ENCODE measurements at regions not wholly inside any gene's neighbourhood (a gene's known extent, or its start where the extent isn't known, plus 50 kb on each side); places are given as distances from the start of the nearest gene placed in this dataset.
"Not testable (repeated sequence)": the region's sequence is repeated elsewhere in the genome, so short reads cannot be mapped to it uniquely, and the experiment has no call there.

DNA sequence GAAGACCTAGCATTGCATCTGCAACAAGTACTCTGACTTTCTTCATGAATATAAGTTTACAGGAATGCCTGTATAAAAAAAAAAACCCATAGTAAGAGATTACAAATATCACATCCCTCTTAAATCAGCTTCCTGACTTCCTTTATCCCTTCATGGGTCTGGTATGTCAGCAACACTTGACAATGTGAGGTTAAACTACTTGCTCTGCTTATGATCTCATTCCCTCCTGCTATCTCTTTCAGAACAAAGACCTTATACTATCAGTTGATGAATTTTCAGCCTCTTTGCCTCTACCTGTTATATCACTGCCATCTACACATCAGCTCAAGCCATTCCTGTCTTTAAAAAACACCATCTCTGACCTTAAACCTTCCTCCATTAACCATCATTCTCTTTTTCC lies 130.9 kb upstream of the SAMSN1 start:
- DNase-seq: no peak

DNA sequence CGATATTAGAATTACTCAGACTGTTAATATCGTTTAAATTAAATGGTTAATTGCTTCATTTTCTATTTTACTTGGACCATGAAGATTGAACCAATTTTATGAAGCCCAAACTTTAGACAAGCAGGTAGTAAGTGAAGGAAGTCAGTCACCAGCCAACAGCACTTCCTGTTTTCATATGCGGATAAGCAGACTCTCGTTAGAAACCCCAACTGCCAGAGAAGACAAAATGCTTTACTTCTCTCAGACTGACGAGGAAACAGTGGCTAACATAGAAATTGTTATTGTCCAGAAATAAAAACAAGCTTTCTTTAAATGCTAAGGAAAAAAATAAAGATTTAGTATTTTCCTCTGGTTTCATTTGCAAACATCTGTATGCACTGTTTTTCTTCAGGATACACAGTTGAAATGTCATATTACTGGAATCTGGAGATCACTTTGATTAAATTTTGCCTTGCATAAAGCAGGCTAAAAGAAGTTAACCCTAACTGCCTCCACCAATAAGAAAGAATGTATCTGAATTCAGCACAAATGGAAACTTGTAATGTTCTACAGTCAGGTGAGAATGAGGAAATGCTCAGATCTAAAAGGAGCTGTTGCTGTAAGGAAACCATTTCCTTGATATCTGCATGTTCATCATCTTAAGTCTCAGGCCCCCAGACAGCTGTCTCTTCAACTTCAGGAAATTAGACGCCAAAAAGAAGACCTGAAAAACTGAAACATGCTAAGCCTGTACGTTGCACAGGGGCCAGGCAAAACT lies 129.8 kb upstream of the SAMSN1 start:
- peak; percentile 57 for DNase-seq

DNA sequence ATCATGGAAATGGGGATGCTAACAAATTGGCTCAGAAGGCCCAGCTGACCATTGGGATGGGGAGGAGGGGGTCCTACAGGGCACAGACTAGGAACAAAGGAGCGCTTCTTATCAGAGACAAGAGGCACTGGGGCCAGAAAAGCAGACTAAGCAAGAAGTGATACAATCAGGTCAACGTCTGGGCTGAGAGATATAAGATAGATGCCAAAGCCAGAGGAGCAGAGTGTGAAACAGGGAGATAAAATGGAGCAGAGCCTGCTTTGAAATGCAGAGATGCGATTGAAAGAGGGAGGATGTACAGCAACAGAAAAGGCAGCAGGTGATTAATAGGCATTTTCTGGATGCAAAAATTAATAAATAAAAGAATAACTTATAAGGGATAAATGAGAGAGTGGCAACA lies 127.5 kb upstream of the SAMSN1 start:
- no peak for DNase-seq

DNA sequence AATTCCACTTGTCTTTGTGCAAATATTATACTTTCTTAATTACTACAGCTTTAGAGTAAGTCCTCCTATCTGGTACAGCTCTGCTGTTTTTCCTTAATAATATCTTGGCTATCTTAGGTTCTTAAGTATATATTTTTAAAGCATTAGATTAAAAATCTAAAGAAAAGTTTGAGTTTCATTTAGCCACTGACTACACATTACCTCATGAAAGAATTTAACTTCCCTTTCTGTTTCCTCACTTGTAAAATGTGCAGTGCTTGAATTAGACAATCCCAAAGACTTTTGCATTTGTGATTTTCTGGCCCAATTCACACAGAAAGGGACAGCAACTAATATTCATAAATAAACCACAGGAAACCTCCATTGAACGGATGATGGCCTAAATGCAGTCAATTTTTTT lies 126.4 kb upstream of the SAMSN1 start:
- no peak for DNase-seq

DNA sequence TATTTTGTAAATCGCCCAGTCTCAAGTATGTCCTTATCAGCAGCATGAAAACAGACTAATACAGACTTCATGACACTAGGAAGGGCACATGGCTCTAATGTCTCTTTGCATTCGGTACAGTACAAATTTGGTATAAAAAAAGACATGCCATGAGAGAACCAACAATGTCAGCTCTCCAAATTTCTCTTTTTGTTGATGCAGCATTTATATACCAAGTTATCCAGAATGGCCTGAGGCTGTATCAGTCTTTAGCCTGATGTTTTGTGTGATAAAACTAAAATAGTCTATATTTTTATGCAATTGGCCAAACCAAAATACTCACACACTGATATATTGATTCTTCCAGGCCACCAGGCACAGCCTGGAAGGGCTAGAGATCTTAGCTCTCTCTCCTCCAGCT lies 124.3 kb upstream of the SAMSN1 start:
- DNase-seq: no peak

DNA sequence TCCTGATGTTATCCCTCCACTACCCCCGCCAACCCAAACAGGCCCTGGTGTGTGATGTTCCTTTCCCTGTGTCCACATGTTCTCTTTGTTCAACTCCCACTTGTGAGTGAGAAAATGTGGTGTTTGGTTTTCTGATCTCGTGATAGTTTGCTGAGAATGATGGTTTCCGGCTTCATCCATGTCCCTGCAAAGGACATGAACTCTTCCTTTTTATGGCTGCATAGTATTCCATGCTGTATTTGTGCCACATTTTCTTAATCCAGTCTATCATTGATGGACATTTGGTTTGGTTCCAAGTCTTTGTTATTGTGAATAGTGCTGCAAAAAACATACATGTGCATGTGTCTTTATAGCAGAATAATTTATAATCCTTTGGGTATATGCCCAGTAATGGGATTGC lies 123.0 kb upstream of the SAMSN1 start:
- not testable (repeated sequence) for DNase-seq

DNA sequence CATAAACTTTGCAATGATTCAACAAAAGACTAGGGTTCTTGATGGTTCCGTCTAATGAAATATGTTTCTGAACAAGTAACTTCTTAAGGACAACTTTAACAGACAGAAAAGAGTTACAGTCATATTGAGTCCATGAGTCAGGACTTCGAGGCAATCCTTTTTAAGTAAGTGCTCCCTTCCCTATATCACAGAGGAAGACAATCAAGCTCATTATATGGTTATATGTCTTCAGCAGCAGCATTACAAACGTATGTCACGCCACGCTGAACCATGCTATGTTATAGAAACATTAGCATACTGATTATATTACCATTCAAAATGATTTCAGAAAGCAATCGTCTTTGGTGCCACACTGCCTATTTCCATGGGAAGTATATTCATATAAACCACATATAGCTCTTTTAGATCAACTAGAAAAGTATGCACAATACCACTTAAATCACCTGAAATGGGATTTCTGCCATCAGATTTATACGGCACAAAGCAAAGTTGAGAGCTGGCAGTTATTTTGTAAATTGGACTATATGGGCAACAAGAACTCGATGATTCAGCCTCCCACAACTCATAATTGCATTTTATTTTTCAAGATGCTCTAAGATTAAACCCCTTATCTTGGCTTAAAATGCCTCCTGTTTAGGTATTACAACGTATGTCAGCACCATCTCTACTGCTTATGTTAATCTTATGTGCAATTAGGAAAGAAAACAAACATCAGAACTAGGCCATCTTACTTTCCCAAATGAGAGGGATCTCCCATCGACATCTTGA lies 111.3 kb upstream of the SAMSN1 start:
- no peak for DNase-seq

DNA sequence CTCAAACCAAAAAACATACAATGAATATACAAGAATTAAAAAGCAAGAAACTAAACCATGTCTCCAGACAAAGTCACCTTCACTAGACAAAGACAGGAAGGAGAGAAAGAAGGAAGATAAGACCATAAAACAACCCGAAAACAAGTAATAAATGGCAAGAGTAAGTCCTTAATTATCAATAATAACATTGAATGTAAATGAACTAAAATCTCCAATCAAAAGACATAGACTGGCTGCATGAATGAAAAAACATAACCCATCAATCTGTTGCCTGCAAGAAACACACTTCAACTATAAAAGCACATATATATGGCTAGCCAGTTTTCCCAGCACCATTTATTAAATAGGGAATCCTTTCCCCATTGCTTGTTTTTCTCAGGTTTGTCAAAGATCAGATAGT lies 100.8 kb upstream of the SAMSN1 start:
- no peak for DNase-seq

DNA sequence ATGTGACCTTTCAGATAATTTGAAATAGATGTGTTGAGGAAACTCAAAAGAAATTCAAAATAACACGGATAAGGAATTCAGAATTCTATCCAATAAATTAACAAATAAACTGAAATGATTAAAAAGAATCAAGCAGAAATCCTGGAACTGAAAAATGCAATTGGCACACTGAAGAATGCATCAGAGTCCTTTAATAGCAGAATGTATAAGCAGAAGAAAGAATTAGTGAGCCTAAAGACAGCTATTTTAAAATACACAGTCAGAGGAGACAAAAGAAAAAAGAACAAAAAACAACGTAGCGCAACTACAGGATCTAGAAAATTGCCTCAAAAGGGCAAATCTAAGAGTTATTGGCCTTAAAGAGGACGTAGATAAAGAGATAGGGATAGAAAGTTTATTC lies 99.6 kb upstream of the SAMSN1 start:
- DNase-seq: no peak

DNA sequence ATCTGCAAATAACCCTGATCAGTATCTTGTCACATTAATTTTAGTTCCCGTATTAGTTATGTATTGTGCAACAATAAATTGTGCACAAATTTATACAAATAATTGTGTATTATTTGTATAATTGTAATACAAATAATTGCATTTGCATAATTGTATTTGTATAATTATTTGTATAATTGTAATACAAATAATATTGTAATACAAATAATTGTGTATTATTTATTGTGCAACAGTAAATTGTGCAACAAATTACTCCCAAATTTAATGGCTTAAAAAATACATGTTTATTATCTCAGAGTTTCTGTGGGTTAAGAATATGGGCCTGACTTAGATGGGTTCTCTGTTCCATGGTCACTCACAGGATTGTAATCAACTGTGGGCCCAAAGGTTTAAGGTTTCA lies 86.2 kb upstream of the SAMSN1 start:
- DNase-seq: no peak

DNA sequence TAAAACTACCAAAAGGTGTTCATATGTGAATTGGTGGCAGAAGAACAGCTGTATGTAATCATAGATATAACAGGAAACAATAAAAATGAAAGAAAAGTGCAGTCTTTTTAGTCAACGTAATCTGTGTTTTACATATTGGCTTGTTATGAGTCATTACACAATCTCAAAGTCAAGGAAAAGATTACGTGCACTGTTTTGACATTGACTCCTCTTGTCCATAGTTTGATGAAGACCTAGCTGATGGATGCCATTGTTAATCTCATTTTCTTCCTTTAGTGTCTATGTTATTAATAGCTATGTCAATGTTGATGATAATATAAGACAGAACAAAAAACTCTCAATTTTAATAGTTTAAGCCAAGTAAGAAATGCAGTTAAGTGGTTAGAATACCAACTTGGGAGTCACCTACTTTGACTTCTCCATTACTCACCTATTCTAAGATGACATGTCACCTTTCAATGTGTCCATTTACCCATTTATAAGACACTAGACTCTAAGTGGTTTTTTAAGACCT lies 84.5 kb upstream of the SAMSN1 start:
- peak; percentile 45 for DNase-seq

DNA sequence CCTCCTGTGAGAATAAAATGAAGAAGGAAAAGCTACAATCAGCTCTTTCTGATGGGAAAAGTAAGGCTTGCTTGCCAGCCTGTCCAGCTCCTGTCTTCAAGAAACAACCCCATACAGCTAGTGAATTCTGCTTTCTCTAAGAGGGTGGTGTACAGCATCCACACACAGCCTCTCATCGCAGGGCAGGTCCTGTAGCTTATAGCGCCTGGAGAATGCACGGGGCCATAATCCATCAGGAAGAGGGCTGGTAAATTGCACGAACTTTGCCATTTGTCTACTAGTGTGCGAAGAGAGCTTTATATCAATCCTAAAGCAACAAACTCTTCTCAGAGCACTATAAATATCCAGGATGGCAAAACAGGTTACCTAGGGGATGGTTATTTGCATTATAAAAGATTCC lies 83.3 kb upstream of the SAMSN1 start:
- DNase-seq: no peak

DNA sequence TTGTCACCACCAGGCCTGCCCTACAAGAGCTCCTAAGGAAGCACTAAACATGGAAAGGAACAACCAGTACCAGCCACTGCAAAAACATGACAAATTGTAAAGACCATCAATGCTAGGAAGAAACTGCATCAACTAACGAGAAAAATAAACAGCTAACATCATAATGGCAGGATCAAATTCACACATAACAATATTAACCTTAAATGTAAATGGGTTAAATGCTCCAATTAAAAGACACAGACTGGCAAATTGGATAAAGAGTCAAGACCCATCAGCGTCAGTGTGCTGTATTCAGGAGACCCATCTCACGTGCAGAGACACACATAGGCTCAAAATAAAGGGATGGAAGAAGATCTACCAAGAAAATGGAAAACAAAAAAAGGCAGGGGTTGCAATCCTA lies 77.0 kb upstream of the SAMSN1 start:
- DNase-seq: not testable (repeated sequence)

DNA sequence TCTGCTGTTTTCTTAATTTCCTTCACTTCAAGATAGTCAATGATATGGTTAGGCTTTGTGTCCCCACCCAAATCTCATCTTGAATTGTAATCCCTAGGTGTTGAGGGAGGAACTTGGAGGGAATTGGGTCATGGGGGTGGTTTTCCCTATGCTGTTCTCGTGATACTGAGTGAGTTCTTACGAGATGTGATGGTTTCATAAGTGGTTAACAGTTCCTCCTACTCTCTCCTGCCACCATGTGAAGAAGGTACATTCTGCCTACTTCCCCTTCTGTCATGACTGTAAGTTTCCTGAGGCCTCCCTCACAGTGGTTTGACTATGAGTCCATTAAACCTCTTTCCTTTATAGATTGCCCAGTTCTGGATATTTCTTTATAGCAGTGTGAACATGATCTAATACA lies 74.0 kb upstream of the SAMSN1 start:
- no peak for DNase-seq

DNA sequence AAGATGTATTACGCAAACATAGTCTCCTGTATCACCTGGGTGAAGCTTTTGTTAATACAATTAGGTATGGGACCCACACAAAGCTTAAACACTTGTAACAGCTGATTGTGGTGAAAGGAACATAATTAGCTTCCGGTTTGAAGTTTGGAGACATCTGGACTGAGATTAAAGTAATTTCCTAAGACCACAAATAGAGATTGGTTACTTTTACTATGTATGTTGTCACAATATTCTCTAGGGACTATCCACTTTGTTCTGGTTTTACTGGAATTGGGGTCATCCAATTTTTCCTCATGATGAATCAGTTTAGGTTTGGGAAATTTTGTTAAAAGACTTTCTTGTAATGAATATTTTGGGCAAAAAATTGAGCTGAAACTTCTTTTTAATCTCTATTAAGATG lies 71.8 kb upstream of the SAMSN1 start:
- DNase-seq: no peak

DNA sequence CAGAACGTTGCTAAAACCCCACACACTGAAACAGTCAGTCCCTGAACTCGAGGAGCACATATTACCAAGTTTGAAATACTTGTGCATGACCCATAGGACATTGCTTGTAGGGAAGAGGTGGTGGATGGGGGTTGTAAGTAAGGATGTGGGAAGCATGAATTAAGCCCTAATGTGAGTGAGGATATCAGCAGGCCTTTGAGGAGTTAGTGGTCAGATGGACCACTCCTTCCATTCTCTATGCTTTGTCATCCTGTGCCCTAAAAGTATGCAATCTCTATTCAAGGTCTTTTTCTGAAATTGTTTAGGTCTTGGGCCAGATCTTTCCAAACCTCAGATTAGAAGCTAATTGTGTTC lies 70.9 kb upstream of the SAMSN1 start:
- DNase-seq: no peak

DNA sequence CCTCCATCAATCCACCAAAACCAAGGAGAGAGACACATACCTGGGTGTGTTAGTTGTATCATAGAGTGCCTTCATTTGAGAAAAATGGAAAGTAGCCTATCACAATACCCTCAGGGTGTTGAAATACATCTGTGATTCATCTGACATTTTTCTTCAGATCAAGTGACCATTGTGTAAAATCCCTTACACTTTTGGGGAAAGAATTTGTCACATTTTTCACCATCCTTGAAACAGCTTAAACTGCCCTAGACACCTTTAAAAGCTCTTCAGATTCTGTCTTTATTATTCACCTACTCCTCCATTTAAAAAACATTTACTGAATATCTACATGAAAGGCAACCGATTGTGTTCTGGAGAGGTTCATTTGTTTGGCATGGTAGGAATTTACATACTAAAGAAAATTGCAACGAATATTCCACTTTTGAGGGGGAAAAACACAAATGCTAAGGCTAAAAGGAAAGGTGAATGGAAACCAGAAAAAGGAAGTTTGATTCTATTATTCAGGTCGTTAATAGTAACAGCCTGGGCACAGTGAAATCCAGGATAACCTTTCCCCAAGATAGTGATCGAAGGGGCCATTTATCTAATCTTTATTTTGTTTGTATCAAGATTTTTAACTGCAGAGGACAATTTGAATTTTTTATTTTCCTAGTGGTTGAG lies 70.4 kb upstream of the SAMSN1 start:
- DNase-seq: no peak

DNA sequence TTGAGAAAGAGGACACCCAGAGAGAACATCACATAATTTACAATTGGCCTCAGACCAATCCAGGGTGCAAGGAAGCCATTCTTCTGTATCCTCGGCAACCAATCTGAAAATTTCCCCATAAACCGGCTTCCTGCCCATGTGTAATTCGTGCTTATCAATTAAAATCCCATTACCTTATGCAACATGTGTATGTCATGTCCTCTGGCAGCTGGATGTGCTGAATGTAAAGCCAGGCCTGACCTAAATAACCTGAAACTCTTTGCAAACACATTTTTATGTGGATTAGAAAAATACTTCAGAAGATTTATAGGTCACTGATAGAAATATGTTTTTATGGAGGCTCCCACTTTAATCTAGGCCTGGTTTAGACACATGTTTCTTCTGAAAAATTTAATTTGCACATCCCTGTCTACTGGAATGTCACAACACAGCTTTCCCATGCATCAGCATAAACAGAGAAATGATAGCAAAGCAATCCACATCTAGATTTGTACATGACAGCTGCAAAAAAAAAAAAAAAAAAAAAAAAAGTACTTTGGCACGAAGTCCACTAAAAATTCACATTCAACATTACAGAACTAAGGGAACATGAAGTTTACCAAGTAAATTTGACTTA lies 69.4 kb upstream of the SAMSN1 start:
- no peak for DNase-seq

DNA sequence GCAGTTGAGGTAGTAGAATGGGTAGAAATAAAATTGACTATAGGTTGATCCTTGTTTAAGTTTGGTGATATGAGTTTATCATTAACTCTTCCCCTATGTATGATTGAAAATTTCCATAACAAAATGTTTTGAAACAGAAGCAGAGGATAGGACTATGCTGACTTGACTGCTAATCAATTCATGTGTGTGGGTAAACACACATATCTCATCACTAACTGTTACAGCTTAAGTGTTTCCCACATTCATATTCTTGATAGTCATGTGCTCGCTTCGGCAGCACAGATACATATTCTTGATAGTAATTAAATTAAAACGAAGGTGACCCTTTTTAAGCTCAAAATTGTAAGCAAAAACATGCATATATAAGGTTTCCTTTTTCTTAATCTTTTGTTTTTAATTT lies 68.2 kb upstream of the SAMSN1 start:
- DNase-seq: no peak

DNA sequence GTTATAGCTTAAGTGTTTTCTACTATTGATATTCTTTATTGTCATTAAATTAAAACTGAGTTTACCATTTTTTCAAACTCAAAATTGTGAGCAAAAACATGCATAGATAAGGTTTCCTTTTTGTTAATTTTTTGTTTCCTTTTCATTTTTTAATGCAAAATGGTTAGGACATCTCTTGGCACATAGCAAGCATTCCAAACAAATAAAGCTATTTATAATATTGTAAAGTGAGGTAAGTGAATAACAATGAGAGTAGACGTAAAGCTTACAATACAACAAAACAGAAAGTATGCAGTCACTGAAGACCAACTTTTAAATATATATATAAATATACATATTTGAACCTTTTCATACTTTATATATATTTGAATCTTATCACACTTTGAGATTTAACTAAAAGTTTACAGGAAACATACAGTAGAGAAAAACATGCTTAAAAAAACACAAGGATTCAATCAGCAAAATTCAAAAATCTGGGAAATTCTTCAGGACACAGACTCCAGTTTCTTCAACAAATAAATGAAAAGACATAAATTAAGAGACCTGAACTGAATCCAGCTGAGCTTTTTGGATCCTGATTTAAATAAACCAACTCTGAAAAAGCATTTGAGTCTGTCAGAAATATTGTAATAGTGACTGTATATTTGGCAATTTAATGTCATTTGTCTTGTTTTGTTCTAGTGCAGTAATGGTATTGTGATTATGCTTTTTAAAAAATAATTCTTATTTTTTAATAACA lies 67.5 kb upstream of the SAMSN1 start:
- no peak for DNase-seq

DNA sequence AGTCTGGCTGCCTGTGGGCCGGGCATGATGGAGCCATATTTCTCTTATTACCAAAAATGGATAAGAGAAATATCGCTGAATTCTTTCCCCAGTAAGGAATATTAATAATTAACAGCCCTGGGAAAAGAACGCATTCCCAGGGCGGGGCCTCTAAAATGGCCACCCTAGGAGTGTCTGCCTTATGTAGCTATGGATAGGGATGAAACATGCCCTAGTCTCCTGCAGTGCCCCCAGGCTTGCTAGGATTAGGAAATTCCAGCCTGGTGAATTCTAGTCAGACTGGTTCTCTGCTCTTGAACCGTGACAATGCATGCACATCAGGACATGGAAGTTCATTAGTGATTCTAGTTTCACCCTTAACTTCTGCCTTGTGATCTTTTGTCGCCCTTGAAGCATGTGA lies 64.0 kb upstream of the SAMSN1 start:
- DNase-seq: not testable (repeated sequence)

DNA sequence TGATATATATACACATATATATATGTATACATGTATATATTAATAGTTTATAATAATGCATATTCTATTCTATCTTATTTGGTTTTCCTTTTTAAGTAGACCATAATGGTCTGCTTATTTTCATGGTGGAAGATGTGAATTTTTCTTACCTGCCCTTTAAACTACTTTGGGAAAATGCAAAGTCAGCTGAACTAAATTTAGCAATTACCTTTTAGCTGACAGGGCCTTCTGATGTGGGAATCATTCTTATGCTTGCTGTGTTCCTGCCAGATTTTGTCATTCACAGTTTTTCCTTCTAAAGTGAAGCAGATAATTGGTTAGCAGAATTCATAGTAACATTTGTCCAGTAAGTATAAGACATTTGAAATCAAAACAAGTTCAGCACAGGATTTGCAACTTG lies 63.2 kb upstream of the SAMSN1 start:
- DNase-seq: no peak

DNA sequence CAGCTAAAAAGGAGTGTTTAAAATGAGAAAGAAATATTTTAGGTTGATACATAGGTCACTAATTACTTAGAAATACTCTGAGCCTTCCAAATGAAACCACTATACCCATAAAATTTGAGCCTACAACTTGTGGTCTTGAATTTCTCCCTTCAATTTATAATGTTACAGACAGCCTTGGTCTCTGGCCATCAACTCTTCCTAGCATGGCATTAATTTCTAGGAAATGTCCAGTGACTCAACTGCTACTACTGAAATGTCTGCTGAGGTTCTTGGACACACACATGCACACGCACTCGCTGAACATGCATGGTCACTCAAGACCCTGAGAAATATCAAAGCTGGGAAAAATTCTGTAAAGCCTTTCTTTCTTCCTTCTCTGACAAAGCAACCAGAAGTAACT lies 61.1 kb upstream of the SAMSN1 start:
- DNase-seq: no peak

Measured in CD4-positive, alpha-beta T cell treated with Interleukin-12 subunit alpha and Interleukin-12 subunit beta, for 1 hour (primary cell).